Hematopoietic multipotent progenitor cell treated with erythropoietin and hydrocortisone succinate and interleukin-3 and kit ligand, for 17 days (in vitro differentiated cells): ENCODE measurements at regions not wholly inside any gene's neighbourhood (a gene's known extent, or its start where the extent isn't known, plus 50 kb on each side); places are given as distances from the start of the nearest gene placed in this dataset.
"Not testable (repeated sequence)": the region's sequence is repeated elsewhere in the genome, so short reads cannot be mapped to it uniquely, and the experiment has no call there.

Source experiments
- DNase-seq: peaks from one replicate; pipeline ENCODE4 v3.0.0-alpha.2; 2015; ENCODE audit warnings: low spot score

GRCh38 chr5:152178350-152178699 lies 226.8 kb downstream of the NMUR2 start:
- no peak for DNase-seq

DNA sequence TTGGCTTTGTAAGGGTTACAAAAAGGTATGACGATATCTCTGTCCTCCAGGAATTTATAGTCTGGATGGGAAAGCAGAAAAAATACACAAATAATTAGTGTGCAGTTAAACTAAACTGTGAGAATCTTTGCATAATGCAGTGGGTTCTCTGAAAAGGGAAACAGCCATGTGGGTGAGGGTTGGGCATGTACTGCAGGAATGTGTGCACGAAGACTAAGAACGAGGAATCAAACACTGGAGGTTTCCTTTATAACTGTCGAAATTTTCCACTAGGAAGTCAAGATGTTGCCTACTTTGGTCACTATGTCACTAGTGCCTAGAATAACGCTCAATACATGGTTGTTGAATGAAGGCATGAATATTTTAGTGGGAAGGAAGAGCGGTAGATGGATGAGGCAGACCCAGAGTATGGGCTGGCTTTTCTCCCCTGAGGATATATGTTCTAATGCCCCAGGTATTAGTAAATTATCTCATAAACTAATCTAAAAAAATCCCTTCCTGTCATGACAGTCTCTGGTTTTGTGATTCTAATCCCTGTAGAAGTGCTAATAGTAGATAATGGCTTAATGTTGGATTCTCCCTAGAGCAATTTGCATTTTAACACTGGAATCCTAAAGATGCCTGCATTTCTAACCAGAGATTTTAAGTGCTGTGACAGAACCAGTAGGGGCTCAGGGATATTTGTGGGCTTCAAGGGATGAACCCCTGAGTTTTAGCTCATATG lies 227.3 kb downstream of the NMUR2 start:
- no peak for DNase-seq

GRCh38 chr5:152171888-152172287 lies 233.2 kb downstream of the NMUR2 start:
- no peak for DNase-seq

DNA sequence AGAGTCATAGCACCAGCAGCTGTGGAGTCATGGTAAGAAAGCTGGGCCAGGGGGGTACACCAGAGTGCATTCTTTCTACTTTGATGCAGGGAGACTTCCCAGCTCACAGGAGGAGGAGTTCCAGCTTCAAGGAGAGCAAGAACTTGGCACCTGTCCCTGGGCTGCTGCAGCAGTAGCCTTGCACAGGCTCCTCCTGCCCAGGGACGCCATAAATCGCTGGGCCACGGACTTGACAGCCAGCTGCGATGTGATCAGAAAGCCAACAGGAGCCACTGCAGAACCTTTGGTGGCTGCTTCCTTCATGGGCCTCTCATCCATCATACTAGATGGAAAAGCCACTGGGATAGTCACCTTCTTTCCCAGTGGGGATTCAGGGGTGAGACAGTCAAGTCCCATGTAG lies 234.7 kb downstream of the NMUR2 start:
- no peak for DNase-seq

- DNase-seq, result no peak
Observed at GRCh38 chr5:152164860-152165259, 240.2 kb upstream of the GLRA1 start.

- DNase-seq, result not testable (repeated sequence)
Observed at GRCh38 chr5:152159894-152160293, 235.2 kb upstream of the GLRA1 start.

DNA sequence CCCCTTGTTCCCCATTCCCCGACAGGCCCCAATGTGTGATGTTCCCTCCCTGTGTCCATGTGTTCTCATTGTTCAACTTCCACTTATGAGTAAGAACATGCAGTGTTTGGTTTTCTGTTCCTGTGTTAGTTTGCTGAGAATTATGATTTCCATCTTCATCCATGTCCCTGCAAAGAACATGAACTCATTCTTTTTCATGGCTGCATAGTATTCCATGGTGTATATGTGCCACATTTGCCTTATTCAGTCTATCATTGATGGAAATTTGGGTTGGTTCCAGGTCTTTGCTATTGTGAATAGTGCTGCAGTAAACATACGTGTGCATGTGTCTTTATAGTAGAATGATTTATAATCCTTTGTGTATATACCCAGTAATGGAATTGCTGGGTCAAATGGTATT lies 229.8 kb upstream of the GLRA1 start:
- not testable (repeated sequence) for DNase-seq

- DNase-seq, result no peak
Observed at GRCh38 chr5:152151940-152152339, 227.3 kb upstream of the GLRA1 start.

DNA sequence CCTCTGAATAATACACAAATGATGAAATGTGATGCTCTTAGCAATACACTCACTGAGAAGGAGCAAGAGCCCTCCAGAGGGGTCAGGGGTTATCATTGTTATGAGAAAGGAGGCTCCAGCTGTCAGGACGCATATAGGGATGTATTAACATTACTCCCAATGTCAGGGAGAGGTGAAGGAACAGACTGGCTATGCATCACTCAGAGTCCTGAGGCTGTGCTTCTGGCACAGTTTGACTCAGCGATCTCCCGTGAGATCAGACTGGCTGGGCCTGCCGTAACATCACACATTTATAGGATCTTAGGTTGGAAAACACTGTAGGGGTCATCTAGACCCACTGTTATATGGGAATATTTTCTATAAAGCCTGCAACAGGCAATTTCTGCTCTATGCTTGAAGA lies 226.5 kb upstream of the GLRA1 start:
- DNase-seq, result no peak

DNA sequence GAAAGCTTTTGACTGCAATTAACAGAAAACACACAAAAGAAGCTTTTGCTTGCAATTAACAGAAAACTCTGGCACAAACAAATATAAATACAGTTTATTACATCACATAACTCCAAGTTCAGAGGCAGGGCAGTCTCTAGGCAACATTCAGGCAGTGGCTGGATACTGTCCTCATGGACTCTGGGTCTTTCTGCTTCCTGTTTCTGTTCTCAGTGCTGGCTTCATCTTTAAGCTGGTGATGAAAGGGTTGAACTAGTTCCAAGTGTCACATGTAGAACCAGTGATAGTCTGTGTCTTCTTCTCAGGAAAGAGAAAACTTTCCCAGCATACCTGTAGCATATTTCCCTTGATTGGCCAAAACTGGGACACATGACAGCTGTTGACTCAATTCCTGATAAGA lies 222.6 kb upstream of the GLRA1 start:
- no peak for DNase-seq

- DNase-seq, result no peak
Observed at GRCh38 chr5:152146566-152146965, 221.9 kb upstream of the GLRA1 start.

- no peak for DNase-seq
Observed at GRCh38 chr5:152144556-152144955, 219.9 kb upstream of the GLRA1 start.

DNA sequence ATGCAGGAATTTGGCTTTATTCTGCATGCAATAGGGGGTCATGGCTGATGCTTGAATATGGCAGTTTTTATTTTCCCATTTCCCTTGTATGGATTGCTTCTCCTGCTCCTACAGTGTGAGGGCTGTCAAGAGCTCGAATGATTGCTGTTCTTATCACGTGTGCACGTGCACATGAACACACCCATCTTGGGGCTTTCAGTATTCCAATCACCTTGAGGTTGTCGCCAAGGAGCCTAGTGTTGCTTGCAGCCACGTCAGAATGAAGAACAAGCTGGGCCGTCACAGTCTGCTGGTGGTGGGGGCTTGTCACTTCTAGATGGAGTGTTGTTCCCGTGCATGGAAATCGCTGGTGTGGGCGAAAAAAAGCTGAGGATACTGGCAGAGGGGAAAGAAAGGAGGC lies 219.4 kb upstream of the GLRA1 start:
- no peak for DNase-seq

GRCh38 chr5:152142840-152143469 lies 218.3 kb upstream of the GLRA1 start:
- DNase-seq, result peak; percentile 13

GRCh38 chr5:152140347-152140746 lies 215.7 kb upstream of the GLRA1 start:
- no peak for DNase-seq

- no peak for DNase-seq
Observed at GRCh38 chr5:152137063-152137462, 212.4 kb upstream of the GLRA1 start.

GRCh38 chr5:152136321-152136720 lies 211.7 kb upstream of the GLRA1 start:
- no peak for DNase-seq

GRCh38 chr5:152135827-152136226 lies 211.2 kb upstream of the GLRA1 start:
- no peak for DNase-seq

- DNase-seq, result no peak
Observed at GRCh38 chr5:152125661-152126205, 201.1 kb upstream of the GLRA1 start.

DNA sequence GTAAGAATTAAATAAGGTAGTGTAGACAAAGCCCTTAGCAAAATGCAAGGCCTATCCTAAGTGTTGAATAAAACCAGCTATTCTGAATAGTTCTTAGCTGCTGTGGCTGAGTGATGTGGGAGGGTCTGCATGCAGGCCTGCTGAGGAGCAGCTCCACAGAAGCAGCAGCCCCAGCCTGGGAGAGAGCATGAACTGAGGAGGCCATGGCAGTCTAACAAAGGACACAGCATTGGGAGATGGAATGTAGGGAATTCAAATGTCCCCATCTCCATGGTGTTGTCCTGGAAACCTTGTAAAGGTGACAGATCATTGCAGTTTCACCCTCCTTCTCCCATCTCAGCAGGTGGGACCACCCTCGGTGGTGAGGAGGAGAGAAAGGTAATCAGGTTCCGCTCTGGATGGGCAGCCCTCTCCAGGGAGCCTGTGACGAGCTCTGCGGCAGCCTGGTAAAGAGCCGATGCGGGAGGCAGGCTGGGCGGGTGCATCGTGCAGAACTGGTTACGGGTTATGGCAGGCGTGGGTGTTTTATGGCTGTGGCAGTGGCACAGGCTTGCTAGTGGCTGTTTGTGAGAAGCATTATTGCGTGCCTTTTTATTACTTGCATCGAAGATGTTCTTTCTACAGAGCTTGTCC lies 199.9 kb upstream of the GLRA1 start:
- DNase-seq, result no peak

DNA sequence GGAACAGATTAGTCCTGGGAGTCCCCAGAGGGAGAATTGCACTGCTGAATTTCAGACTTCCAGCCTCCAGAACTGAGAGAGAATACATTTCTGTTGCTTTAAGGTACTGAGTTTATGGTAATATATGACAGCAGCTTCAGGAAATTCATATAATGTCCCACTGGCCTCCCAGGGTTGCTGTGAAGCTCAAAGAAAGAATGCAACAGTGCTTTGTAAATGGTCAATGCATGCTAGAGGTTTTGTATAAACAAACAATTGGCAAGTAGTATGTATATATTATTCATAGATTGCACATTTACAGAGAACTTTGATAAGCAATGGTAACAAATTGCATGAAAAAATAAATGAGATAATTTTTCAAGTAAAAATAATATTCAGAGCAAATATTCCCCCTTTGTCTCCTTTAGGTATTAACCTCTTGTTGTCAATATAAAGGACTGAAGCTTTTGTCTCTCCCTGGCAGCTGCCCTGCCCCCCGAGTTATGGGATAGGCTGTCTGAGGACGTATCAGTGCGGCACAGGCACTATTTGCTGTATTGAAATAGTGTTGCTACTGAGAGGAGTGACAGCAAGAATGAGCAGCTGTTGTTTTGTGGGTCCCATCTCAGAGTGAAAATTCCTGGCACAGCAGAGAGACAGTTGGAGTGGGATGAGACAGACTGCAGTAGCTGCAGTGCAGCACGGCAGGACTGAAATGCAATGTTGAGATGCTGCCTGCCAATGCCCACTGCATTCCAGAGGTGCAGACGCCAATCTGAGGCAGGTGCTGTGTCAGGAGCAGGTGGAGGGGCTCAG lies 194.2 kb upstream of the GLRA1 start:
- no peak for DNase-seq

- DNase-seq, result no peak
Observed at GRCh38 chr5:152116934-152117333, 192.3 kb upstream of the GLRA1 start.
